IMR-90 (cell line): ENCODE measurements at regions not wholly inside any gene's neighbourhood (a gene's known extent, or its start where the extent isn't known, plus 50 kb on each side); places are given as distances from the start of the nearest gene placed in this dataset.

Experiments used
- ATAC-seq: fragments of 200-7000 bp; cut with Tn5 transposase; 2 replicates; pipeline ENCODE4 v1.9.1; 2020; ENCODE audit warnings: low read depth, mild to moderate bottlenecking, moderate library complexity
- BruUV-seq: library from RNA; stranded (reverse); fragments of 400-500 nt; replicated peaks from 2 replicates; lab custom pipeline; 2021; lab: Mats Ljungman, UMichigan
- CTCF ChIA-PET: fragments of 300-600 bp; formaldehyde crosslinking; extraction: SDS; loops from one replicate; lab custom pipeline; 2021; ENCODE audit warnings: antibody characterized with exemption; lab: Yijun Ruan, JAX
- POLR2A ChIA-PET: fragments of 300-600 bp; sonication (Branson Sonifier 250); formaldehyde crosslinking; loops from one replicate; lab custom pipeline; 2022; ENCODE audit warnings: antibody characterized with exemption; ENCODE audit not compliant: unreplicated experiment; lab: Charles Lee
- DNase-seq: peaks from one replicate; pipeline ENCODE4 v3.0.0; 2013
- H2AFZ ChIP-seq: replicated peaks from 2 replicates; pipeline ENCODE3; 2013; ENCODE audit warnings: low read length, mild to moderate bottlenecking; ENCODE audit not compliant: poor library complexity
- H2AK5ac ChIP-seq: 2 replicates; pipeline ENCODE4 v1.6.1; 2013; ENCODE audit warnings: low read depth, low read length, inconsistent platforms
- H2AK9ac ChIP-seq: replicated peaks from 2 replicates; pipeline ENCODE3; 2013; ENCODE audit warnings: mild to moderate bottlenecking, low read depth, low read length, moderate library complexity; ENCODE audit not compliant: poor library complexity
- H2BK120ac ChIP-seq: 2 replicates; pipeline ENCODE4 v1.6.1; 2013; ENCODE audit warnings: low read depth, low read length, inconsistent platforms
- H2BK15ac ChIP-seq: 3 replicates; pipeline ENCODE4 v1.6.1; 2013; ENCODE audit warnings: low read depth, low read length, inconsistent platforms
- H2BK20ac ChIP-seq: 2 replicates; pipeline ENCODE4 v1.6.1; 2013; ENCODE audit warnings: low read depth, mild to moderate bottlenecking, inconsistent platforms, low read length, moderate library complexity
- H2BK5ac ChIP-seq: 2 replicates; pipeline ENCODE4 v1.6.1; 2013; ENCODE audit warnings: mild to moderate bottlenecking, low read depth, low read length, inconsistent platforms; ENCODE audit not compliant: poor library complexity, severe bottlenecking
- H3K14ac ChIP-seq: replicated peaks from 2 replicates; pipeline ENCODE4 v1.6.1; 2013; ENCODE audit warnings: low read depth, low read length, inconsistent platforms
- H3K18ac ChIP-seq: 2 replicates; pipeline ENCODE4 v1.6.1; 2013; ENCODE audit warnings: low read depth, low read length, control low read depth
- H3K23ac ChIP-seq: 2 replicates; pipeline ENCODE4 v1.6.1; 2013; ENCODE audit warnings: low read depth, low read length, inconsistent platforms
- H3K27ac ChIP-seq: 2 replicates; pipeline ENCODE4 v1.5.1; 2013; ENCODE audit warnings: mild to moderate bottlenecking, control low read depth, low read length; ENCODE audit not compliant: insufficient read depth
- H3K27me3 ChIP-seq: 2 replicates; pipeline ENCODE4 v1.6.1; 2013; ENCODE audit warnings: low read length; ENCODE audit not compliant: control insufficient read depth, insufficient read depth
- H3K36me3 ChIP-seq: 2 replicates; pipeline ENCODE4 v1.6.1; 2013; ENCODE audit warnings: low read length, mixed read lengths; ENCODE audit not compliant: control insufficient read depth, insufficient read depth
- H3K4ac ChIP-seq: 2 replicates; pipeline ENCODE4 v1.6.1; 2013; ENCODE audit warnings: low read depth, low read length, inconsistent platforms
- H3K4me1 ChIP-seq: 2 replicates; pipeline ENCODE4 v1.6.1; 2013; ENCODE audit warnings: low read length, mixed read lengths; ENCODE audit not compliant: control insufficient read depth, insufficient read depth
- H3K4me2 ChIP-seq: 2 replicates; pipeline ENCODE4 v1.6.1; 2013; ENCODE audit warnings: low read depth, mild to moderate bottlenecking, control low read depth, low read length, moderate library complexity
- H3K4me3 ChIP-seq: 2 replicates; pipeline ENCODE4 v1.5.1; 2013; ENCODE audit warnings: low read depth, mild to moderate bottlenecking, control low read depth, low read length, moderate library complexity; ENCODE audit not compliant: insufficient read depth
- H3K56ac ChIP-seq: 2 replicates; pipeline ENCODE4 v1.6.1; 2013; ENCODE audit warnings: low read length, inconsistent platforms; ENCODE audit not compliant: insufficient read depth; ENCODE audit errors: extremely low read depth
- H3K79me1 ChIP-seq, 2 experiments: 2 replicates each; pipeline ENCODE4 v1.6.1; 2013; ENCODE audit warnings: low read length in 2 of 2, inconsistent platforms in 1 of 2, low read depth in 1 of 2
- H3K9ac ChIP-seq: 2 replicates; pipeline ENCODE4 v1.6.1; 2013; ENCODE audit warnings: low read depth, low read length, control low read depth
- H3K9me1 ChIP-seq: 2 replicates; pipeline ENCODE4 v1.6.1; 2013; ENCODE audit warnings: low read length, inconsistent platforms; ENCODE audit not compliant: insufficient read depth
- H3K9me3 ChIP-seq: 2 replicates; pipeline ENCODE4 v1.6.1; 2013; ENCODE audit warnings: low read length; ENCODE audit not compliant: control insufficient read depth, insufficient read depth
- H4K20me1 ChIP-seq: 2 replicates; pipeline ENCODE4 v1.6.1; 2013; ENCODE audit warnings: low read length, inconsistent platforms; ENCODE audit not compliant: insufficient read depth
- H4K5ac ChIP-seq: 2 replicates; pipeline ENCODE4 v1.6.1; 2013; ENCODE audit warnings: mild to moderate bottlenecking, low read depth, low read length, control low read depth
- H4K8ac ChIP-seq, 2 experiments: 2 replicates each; pipeline ENCODE4 v1.6.1; 2013; ENCODE audit warnings: low read depth in 2 of 2, low read length in 2 of 2, control low read depth in 1 of 2, inconsistent platforms in 1 of 2
- H4K91ac ChIP-seq: 2 replicates; pipeline ENCODE4 v1.6.1; 2013; ENCODE audit warnings: low read depth, low read length, inconsistent platforms; ENCODE audit not compliant: insufficient read depth
- BHLHE40 ChIP-seq: fragments of 150-350 bp; IDR thresholded peaks from 2 replicates; pipeline ENCODE4 v1.6.1; 2016; ENCODE audit warnings: mild to moderate bottlenecking, low read depth, low read length
- CEBPB ChIP-seq: IDR thresholded peaks from 2 replicates; pipeline ENCODE4 v1.6.1; 2012; ENCODE audit warnings: low read depth, low read length, improper control_type of control experiment
- CHD1 ChIP-seq: IDR thresholded peaks from 2 replicates; pipeline ENCODE4 v1.6.1; 2012; ENCODE audit warnings: low read depth, low read length, improper control_type of control experiment
- FOS ChIP-seq: fragments of 150-350 bp; IDR thresholded peaks from 2 replicates; pipeline ENCODE4 v1.6.1; 2016; ENCODE audit warnings: low read depth, low read length
- MAFK ChIP-seq: IDR thresholded peaks from 2 replicates; pipeline ENCODE4 v1.6.1; 2012; ENCODE audit warnings: low read depth, low read length, improper control_type of control experiment
- MAZ ChIP-seq: IDR thresholded peaks from 2 replicates; pipeline ENCODE4 v1.6.1; 2012; ENCODE audit warnings: low read depth, mild to moderate bottlenecking, low read length, improper control_type of control experiment, moderate library complexity, borderline replicate concordance
- MXI1 ChIP-seq: IDR thresholded peaks from 2 replicates; pipeline ENCODE4 v1.6.1; 2012; ENCODE audit warnings: low read depth, mild to moderate bottlenecking, low read length, moderate library complexity, borderline replicate concordance
- NFE2L2 ChIP-seq: fragments of 150-350 bp; IDR thresholded peaks from 2 replicates; pipeline ENCODE4 v1.6.1; 2016; ENCODE audit warnings: low read depth, mild to moderate bottlenecking, low read length
- POLR2A ChIP-seq: IDR thresholded peaks from 2 replicates; pipeline ENCODE4 v1.6.1; 2012; ENCODE audit warnings: mild to moderate bottlenecking, low read depth, low read length
- RAD21 ChIP-seq: IDR thresholded peaks from 2 replicates; pipeline ENCODE4 v1.6.1; 2012; ENCODE audit warnings: low read length, improper control_type of control experiment
- RCOR1 ChIP-seq: IDR thresholded peaks from 2 replicates; pipeline ENCODE4 v1.6.1; 2012; ENCODE audit warnings: mild to moderate bottlenecking, low read length, improper control_type of control experiment; ENCODE audit not compliant: insufficient replicate concordance
- RFX5 ChIP-seq: IDR thresholded peaks from 2 replicates; pipeline ENCODE4 v1.8.0; 2012; ENCODE audit warnings: low read depth, mild to moderate bottlenecking, low read length, moderate library complexity
- SMC3 ChIP-seq: fragments of 150-350 bp; IDR thresholded peaks from 2 replicates; pipeline ENCODE4 v1.6.1; 2016; ENCODE audit warnings: low read depth, mild to moderate bottlenecking, antibody characterized with exemption, low read length, moderate library complexity
- WGBS, 2 experiments: methylation state at CpG; one replicate each; pipeline versions ENCODE4 v1.1.5 to v1.1.7; 2013; ENCODE audit warnings: missing lambda C conversion rate in 2 of 2; ENCODE audit not compliant: insufficient read length in 1 of 2; ENCODE audit errors: extremely low coverage in 2 of 2; 5-methylcytosine and 5-hydroxymethylcytosine counted together
- dilution Hi-C: fragments of 300-500 bp; cut with HindIII; formaldehyde crosslinking; loops from one replicate; pipeline ENCODE4 v1.14.3; 2018; ENCODE audit warnings: low sequenced_read_pairs; ENCODE audit not compliant: unreplicated experiment
- in situ Hi-C: fragments of 300-500 bp; cut with MboI; formaldehyde crosslinking; loops from 3 replicates; pipeline ENCODE4 v1.14.3; 2019; ENCODE audit warnings: low sequenced_read_pairs, inconsistent platforms, mixed read lengths
- intact Hi-C: fragments of 100-400 bp; cut with micrococcal nuclease; formaldehyde crosslinking; loops from 2 replicates; pipeline ENCODE4 v1.10.0; 2022
- TF ChIP-seq, protein P1 (sequence below): conservative IDR thresholded peaks from 2 replicates; pipeline ENCODE4 v1.5.1; 2012; ENCODE audit warnings: mild to moderate bottlenecking, low read depth, low read length, improper control_type of control experiment
- TF ChIP-seq, protein P2 (sequence below): fragments of 150-350 bp; IDR thresholded peaks from 2 replicates; pipeline ENCODE4 v1.6.1; 2017; ENCODE audit warnings: mild to moderate bottlenecking, antibody characterized with exemption, low read length, low read depth
- TF ChIP-seq, protein P3 (sequence below): fragments of 150-350 bp; IDR thresholded peaks from 2 replicates; pipeline ENCODE4 v1.6.1; 2016; ENCODE audit warnings: low read depth, mild to moderate bottlenecking, low read length, moderate library complexity, borderline replicate concordance

DNA sequence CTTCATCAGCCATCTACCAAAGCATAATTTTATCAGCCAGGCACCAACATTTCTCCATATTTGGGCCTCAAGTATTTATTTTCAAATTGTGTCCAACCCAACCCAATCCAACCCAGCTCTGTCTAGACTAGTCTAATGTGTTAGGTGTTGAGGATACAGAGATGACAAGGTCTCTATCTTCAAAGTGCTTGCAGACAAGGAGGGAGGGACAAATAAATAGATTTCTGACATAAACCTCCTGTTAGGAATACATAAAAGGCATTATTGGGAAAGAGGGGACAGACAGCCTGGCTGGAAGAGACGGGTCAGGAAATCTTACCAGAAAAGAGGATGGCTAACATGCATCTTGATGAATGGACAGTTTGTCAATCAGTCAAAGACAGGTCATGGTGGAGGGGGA lies 115.4 kb upstream of the RPS6KA3 start:
- Histone ChIP-seq H2BK120ac (no peak overlapping the region), H2BK20ac (no peak overlapping the region), H3K79me1 (no peaks in the 10 kb centered on the region), H3K4me3 (no peak overlapping the region), H3K9me3 (no peaks in the 10 kb centered on the region), H3K4ac (no peak overlapping the region), H2BK5ac (no peak overlapping the region), H3K4me2 (no peak overlapping the region), H3K56ac (no peak overlapping the region), H3K9me1 (no peaks in the 10 kb centered on the region), H4K8ac (no peak overlapping the region), H3K27me3 (0 out of 2 replicates have a peak, but pooled peaks cover 2% of the 10 kb centered on the region), H4K20me1 (no peaks in the 10 kb centered on the region), H3K4me1 (no peaks in the 10 kb centered on the region), H2AK5ac (no peak overlapping the region), H3K36me3 (no peaks in the 10 kb centered on the region), H2AK9ac (no peak overlapping the region), H3K18ac (no peak overlapping the region), H4K91ac (no peak overlapping the region), H2AFZ (peak overlapping the region; percentile 36), H4K5ac (no peak overlapping the region), H3K27ac (no peak overlapping the region), H3K9ac (no peak overlapping the region), H2BK15ac (no peak overlapping the region), H3K14ac (no peak overlapping the region), H3K23ac (no peak overlapping the region)
- dilution Hi-C loops: no loop called here
- no peak for ATAC-seq
- intact Hi-C loops: no loop called here
- in situ Hi-C loops: no loop called here
- TF ChIP-seq POLR2A (no peak), RCOR1 (no peak), CHD1 (no peak), RFX5 (no peak), BHLHE40 (no peak), MXI1 (no peak), MAFK (no peak), FOS (no peak), CEBPB (no peak), SMC3 (no peak), MAZ (no peak), RAD21 (no peak), NFE2L2 (no peak)
- TF ChIP-seq, protein P1, sequence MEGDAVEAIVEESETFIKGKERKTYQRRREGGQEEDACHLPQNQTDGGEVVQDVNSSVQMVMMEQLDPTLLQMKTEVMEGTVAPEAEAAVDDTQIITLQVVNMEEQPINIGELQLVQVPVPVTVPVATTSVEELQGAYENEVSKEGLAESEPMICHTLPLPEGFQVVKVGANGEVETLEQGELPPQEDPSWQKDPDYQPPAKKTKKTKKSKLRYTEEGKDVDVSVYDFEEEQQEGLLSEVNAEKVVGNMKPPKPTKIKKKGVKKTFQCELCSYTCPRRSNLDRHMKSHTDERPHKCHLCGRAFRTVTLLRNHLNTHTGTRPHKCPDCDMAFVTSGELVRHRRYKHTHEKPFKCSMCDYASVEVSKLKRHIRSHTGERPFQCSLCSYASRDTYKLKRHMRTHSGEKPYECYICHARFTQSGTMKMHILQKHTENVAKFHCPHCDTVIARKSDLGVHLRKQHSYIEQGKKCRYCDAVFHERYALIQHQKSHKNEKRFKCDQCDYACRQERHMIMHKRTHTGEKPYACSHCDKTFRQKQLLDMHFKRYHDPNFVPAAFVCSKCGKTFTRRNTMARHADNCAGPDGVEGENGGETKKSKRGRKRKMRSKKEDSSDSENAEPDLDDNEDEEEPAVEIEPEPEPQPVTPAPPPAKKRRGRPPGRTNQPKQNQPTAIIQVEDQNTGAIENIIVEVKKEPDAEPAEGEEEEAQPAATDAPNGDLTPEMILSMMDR: no peak
- TF ChIP-seq, protein P2, sequence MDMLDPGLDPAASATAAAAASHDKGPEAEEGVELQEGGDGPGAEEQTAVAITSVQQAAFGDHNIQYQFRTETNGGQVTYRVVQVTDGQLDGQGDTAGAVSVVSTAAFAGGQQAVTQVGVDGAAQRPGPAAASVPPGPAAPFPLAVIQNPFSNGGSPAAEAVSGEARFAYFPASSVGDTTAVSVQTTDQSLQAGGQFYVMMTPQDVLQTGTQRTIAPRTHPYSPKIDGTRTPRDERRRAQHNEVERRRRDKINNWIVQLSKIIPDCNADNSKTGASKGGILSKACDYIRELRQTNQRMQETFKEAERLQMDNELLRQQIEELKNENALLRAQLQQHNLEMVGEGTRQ: no peak
- TF ChIP-seq, protein P3, sequence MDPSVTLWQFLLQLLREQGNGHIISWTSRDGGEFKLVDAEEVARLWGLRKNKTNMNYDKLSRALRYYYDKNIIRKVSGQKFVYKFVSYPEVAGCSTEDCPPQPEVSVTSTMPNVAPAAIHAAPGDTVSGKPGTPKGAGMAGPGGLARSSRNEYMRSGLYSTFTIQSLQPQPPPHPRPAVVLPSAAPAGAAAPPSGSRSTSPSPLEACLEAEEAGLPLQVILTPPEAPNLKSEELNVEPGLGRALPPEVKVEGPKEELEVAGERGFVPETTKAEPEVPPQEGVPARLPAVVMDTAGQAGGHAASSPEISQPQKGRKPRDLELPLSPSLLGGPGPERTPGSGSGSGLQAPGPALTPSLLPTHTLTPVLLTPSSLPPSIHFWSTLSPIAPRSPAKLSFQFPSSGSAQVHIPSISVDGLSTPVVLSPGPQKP: no peak
- ChIA-PET POLR2A (no interaction called here), CTCF (no interaction called here)
- no peak for DNase-seq
- WGBS, 2 experiments: 40% methylated on average over 1 of the region's 1 CpG; no CpG with 5 or more reads in 1 of the 2 experiments
- no TSS peak for BruUV-seq
